ENCODE measurements at regions not wholly inside any gene's neighbourhood (a gene's known extent, or its start where the extent isn't known, plus 50 kb on each side); places are given as distances from the start of the nearest gene placed in this dataset.

DNA sequence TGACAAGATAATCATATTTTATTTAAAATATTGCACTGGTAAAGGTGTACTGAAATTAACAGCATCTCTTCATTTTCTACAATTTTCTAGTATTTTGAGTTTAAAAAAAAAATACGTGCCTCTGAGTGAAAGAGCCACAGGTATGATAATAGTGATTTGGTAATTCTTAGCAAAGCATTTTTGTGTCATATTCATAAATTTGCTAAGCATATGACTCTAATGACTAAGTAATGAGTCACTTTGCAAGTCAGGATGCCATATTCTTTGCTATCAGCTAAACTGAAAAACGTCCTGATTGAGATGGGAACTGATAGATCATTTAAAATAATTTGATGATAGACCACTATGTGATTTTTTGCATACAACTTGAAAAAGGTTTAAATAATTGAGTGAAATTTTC, 136.1 kb upstream of the IRS2 start:
- H3K36me3 ChIP-seq (ENCODE audit: insufficient read depth, low read length) = no peaks in the 10 kb centered on the region
- no peak overlapping the region for H3K4me3 ChIP-seq (ENCODE audit: low read length)
- H3K4me1 ChIP-seq (ENCODE audit: insufficient read depth, low read length) = no peaks in the 10 kb centered on the region
- H3K27me3 ChIP-seq (ENCODE audit: insufficient read depth, low read length) = peaks cover 2% of the 10 kb centered on the region
- no peaks in the 10 kb centered on the region for H3K9me3 ChIP-seq (ENCODE audit: low read length)
- H2AFZ ChIP-seq (ENCODE audit: low read depth, low read length) = no peak overlapping the region

DNA sequence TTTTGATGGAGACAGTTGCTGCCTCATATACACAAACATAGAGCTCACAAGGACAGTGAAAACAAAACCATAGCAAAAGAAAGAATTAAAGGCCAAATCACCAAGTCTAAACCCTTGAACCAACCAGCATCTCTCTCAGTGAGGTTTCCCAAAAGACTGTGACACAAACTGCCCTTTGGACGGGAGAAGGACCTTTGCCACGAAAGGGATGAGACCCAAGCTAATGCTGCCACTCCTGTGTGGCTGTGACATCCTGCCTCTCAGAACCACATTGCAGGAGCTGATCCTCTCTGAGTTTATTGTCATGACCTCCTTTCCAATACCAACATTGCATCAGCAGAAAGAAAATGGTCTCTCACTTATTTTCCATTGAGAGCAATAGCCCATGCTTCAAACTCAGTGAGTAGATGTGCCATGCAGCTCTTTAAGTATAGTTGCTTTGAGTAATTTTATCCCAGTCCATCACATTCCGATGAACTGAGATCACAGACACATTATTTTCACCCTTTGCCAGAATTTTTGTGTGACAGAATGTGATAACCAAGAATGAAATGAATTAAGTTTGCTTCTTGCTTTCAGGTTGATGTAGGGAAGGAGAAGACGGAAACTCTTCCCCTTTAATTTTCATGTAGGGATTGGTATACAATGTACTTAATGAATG, 133.5 kb upstream of the IRS2 start:
- H3K27me3 ChIP-seq (ENCODE audit: insufficient read depth, low read length) = peaks cover 2% of the 10 kb centered on the region
- no peak overlapping the region for H3K4me3 ChIP-seq (ENCODE audit: low read length)
- no peaks in the 10 kb centered on the region for H3K36me3 ChIP-seq (ENCODE audit: insufficient read depth, low read length)
- H3K9me3 ChIP-seq (ENCODE audit: low read length) = no peaks in the 10 kb centered on the region
- no peak overlapping the region for H2AFZ ChIP-seq (ENCODE audit: low read depth, low read length)
- H3K4me1 ChIP-seq (ENCODE audit: insufficient read depth, low read length) = no peaks in the 10 kb centered on the region

DNA sequence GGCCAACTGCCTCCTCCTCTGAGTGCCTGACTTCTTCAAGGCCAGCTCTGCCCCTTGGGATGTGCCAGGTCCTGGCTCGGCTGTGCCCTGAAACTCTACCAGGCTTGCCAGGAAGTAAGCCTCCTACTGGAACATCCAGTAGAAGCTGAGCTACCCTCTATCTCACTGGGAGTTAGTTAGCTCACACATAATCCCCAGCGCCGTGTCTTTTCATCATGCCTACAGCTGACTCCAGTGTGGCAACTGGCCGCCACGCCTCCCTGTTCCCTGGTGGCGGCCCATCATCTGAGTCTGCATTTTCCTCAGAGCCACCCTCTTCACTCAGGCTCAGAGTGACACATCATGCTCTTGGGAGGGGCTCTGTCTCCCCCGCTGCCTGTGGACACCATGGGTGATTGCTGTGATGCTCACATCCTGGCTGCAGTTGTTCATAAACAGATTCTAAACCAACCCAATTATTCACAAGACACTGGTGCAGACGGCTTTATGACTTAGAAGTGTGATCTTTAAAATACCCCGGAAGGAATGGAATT, 131.9 kb upstream of the IRS2 start:
- H3K4me1 ChIP-seq (ENCODE audit: insufficient read depth, low read length) = no peaks in the 10 kb centered on the region
- H3K27me3 ChIP-seq (ENCODE audit: insufficient read depth, low read length) = no peaks in the 10 kb centered on the region
- H2AFZ ChIP-seq (ENCODE audit: low read depth, low read length) = no peak overlapping the region
- H3K36me3 ChIP-seq (ENCODE audit: insufficient read depth, low read length) = no peaks in the 10 kb centered on the region
- H3K4me3 ChIP-seq (ENCODE audit: low read length) = no peak overlapping the region
- no peaks in the 10 kb centered on the region for H3K9me3 ChIP-seq (ENCODE audit: low read length)

DNA sequence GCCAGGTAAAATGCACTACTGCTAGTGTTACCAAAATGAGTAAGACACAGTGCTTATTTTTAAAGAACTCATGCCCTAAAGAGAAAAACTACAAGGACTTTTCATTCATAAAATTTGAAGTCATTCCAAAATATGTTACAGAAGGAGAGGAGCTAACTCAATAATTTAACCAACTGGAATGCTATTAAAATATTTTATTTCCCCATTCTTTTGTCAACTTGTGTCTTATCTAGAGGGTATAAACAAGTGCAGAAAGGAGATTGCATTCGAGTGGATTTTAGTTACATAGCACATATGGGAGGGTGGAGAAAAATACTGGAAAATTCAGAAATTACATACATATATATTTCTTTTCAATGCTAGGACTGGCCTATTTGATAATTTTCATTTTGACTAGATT, 131.0 kb upstream of the IRS2 start:
- no peak overlapping the region for H2AFZ ChIP-seq (ENCODE audit: low read depth, low read length)
- H3K4me1 ChIP-seq (ENCODE audit: insufficient read depth, low read length) = no peaks in the 10 kb centered on the region
- H3K36me3 ChIP-seq (ENCODE audit: insufficient read depth, low read length) = no peaks in the 10 kb centered on the region
- H3K4me3 ChIP-seq (ENCODE audit: low read length) = no peak overlapping the region
- H3K27me3 ChIP-seq (ENCODE audit: insufficient read depth, low read length) = no peaks in the 10 kb centered on the region
- no peaks in the 10 kb centered on the region for H3K9me3 ChIP-seq (ENCODE audit: low read length)

DNA sequence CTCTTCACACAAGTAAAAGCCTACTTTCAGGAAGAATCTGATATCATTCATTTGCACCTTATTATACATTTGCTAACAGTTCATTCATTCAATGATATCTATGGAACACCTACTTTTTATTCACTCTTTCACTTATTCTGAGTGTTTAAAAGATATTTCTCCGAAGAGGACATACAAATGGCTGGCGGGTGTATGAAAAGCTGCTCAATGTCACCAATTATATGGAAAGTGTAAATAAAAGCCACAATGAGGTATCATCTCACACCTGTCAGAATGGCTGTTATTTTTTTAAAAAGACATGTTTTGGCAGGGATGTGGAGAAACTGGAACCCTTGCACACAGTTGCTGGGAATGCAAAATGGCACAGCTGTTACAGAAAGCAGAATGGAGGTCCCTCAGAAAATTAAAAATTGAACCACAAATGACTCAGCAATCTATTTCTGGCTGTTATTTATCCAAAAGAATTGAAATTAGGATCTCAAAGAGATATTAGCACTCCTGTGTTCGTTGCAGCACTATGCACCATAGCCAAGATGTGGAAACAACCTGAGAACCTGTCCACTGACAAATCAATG, 127.6 kb upstream of the IRS2 start:
- peaks cover 4% of the 10 kb centered on the region for H3K27me3 ChIP-seq (ENCODE audit: insufficient read depth, low read length)
- no peaks in the 10 kb centered on the region for H3K9me3 ChIP-seq (ENCODE audit: low read length)
- no peaks in the 10 kb centered on the region for H3K4me1 ChIP-seq (ENCODE audit: insufficient read depth, low read length)
- no peaks in the 10 kb centered on the region for H3K36me3 ChIP-seq (ENCODE audit: insufficient read depth, low read length)
- no peak overlapping the region for H3K4me3 ChIP-seq (ENCODE audit: low read length)
- no peak overlapping the region for H2AFZ ChIP-seq (ENCODE audit: low read depth, low read length)

DNA sequence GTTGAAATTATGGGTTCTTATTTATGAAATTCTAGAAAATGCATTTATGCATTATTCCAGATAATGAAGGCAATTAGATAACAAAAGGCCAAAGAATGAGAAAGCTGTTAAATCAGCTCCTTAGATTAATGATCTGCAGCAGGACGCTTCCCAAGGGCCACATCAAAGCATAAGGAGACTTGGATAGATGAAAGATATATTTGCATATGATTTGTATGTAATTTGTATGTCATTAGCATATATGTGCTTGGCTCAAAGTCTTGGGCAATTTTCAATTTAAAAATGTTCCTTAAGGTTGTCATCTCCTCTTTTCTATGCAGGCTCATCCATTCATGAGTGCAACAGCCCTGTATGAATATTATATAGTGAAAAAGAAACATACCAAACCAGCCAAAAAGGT, 126.8 kb upstream of the IRS2 start:
- no peaks in the 10 kb centered on the region for H3K9me3 ChIP-seq (ENCODE audit: low read length)
- no peak overlapping the region for H3K4me3 ChIP-seq (ENCODE audit: low read length)
- no peak overlapping the region for H2AFZ ChIP-seq (ENCODE audit: low read depth, low read length)
- H3K27me3 ChIP-seq (ENCODE audit: insufficient read depth, low read length) = peaks cover 4% of the 10 kb centered on the region
- no peaks in the 10 kb centered on the region for H3K4me1 ChIP-seq (ENCODE audit: insufficient read depth, low read length)
- no peaks in the 10 kb centered on the region for H3K36me3 ChIP-seq (ENCODE audit: insufficient read depth, low read length)

DNA sequence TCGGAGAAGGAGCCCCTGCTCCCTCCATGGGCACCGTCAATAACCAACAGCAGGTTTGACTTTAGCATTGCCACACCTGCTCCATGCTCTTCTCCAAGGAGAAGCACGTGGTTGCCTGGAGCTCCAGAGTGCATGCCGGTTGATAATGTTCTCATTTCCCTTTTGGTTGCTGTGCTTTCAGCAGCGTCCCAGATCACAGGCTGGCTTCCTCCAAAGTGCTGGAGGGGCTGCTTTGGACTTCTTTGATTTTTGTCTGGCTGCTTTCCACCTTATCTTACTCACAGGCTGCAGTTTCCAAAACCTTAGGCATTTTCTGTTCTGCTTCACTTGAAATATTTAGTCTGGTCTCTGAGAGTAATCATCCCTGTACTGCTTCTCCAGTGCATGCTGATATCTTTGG, 123.8 kb upstream of the IRS2 start:
- H2AFZ ChIP-seq (ENCODE audit: low read depth, low read length) = no peak overlapping the region
- H3K36me3 ChIP-seq (ENCODE audit: insufficient read depth, low read length) = no peaks in the 10 kb centered on the region
- peaks cover 7% of the 10 kb centered on the region for H3K27me3 ChIP-seq (ENCODE audit: insufficient read depth, low read length)
- H3K9me3 ChIP-seq (ENCODE audit: low read length) = no peaks in the 10 kb centered on the region
- no peak overlapping the region for H3K4me3 ChIP-seq (ENCODE audit: low read length)
- no peaks in the 10 kb centered on the region for H3K4me1 ChIP-seq (ENCODE audit: insufficient read depth, low read length)

DNA sequence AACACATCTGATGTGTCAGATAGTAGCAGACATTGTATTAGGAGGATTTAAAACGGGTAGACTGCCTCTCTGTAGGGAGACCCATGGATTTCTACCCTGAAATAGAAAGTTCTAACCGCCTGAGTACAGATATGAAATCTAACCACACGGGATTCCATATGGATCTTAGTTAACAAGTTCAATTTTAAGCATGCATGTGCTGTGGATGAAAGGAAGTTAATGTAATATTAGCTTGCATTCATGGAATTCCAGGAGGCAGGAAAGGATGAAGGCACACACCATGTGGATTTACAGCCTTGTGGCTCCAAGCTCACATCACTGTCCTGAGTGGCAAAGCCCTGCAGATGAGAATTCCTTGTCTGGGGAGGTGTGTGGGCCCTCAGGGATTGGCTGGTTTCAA, 120.6 kb upstream of the IRS2 start:
- Histone ChIP-seq H2AFZ (ENCODE audit: low read depth, low read length) (no peak overlapping the region), H3K36me3 (ENCODE audit: insufficient read depth, low read length) (no peaks in the 10 kb centered on the region), H3K4me3 (ENCODE audit: low read length) (no peak overlapping the region), H3K9me3 (ENCODE audit: low read length) (no peaks in the 10 kb centered on the region), H3K27me3 (ENCODE audit: insufficient read depth, low read length) (peaks cover 5% of the 10 kb centered on the region), H3K4me1 (ENCODE audit: insufficient read depth, low read length) (no peaks in the 10 kb centered on the region)

DNA sequence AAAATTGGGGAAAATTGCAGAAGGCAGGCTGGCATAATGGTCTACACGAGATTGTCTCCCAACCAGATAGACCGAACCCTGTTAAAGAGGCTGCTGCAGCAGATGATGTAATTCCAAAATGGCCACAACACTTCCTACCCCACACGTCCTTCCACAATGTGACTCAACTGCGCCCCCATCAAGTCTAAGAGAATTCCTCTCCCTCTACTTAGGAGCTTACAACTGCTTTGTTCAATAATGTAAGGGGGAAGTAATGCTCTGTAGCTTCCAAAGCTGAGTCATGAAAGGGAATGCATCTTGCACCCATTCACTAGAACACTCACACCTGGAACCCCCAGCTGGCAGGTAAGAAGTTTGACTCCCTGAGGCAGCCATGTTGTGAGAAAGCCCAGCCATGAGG, 117.8 kb upstream of the IRS2 start:
- Histone ChIP-seq H3K27me3 (ENCODE audit: insufficient read depth, low read length) (peaks cover 7% of the 10 kb centered on the region), H3K9me3 (ENCODE audit: low read length) (no peaks in the 10 kb centered on the region), H2AFZ (ENCODE audit: low read depth, low read length) (no peak overlapping the region), H3K4me3 (ENCODE audit: low read length) (no peak overlapping the region), H3K36me3 (ENCODE audit: insufficient read depth, low read length) (no peaks in the 10 kb centered on the region), H3K4me1 (ENCODE audit: insufficient read depth, low read length) (no peaks in the 10 kb centered on the region)

DNA sequence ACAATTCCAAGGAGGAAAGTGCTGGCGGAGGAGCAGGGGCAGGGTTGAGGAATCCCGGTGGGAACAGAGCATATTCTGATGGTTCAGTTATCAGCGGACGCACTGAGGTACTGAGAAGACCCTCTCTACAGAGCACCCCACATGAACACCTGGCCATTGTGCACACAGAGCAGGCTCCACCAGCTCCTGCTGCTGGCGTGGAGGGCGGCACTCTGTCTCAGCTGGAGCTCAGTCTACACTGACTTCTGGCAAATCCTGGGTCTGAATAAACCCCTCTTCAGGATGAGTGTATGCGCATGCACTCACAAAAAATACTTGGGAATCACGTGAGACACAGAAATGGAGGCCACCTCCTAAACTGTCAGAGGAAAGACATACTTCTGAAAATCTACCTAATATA, 114.4 kb upstream of the IRS2 start:
- Histone ChIP-seq H3K4me3 (ENCODE audit: low read length) (no peak overlapping the region), H3K27me3 (ENCODE audit: insufficient read depth, low read length) (peaks cover 7% of the 10 kb centered on the region), H3K36me3 (ENCODE audit: insufficient read depth, low read length) (no peaks in the 10 kb centered on the region), H3K9me3 (ENCODE audit: low read length) (no peaks in the 10 kb centered on the region), H3K4me1 (ENCODE audit: insufficient read depth, low read length) (no peaks in the 10 kb centered on the region), H2AFZ (ENCODE audit: low read depth, low read length) (no peak overlapping the region)

DNA sequence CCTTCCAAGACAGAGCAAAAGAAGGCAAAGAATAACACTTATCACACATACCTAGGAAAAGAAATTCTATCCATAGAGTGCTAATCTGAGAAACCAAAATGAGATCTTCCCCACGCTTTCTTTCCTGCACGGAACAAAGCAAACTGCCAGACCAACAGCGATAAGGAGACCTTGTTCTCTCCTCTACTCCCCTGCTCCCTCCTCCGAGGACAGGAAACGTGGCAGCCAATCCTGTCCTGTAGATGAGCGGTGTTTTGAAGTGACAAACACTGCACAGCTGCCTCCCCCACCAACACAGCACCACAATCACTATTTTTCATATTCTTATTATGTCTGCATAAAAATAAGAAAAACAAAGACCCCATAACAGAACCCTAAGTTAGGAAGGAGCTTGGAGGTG, 113.9 kb upstream of the IRS2 start:
- Histone ChIP-seq H3K36me3 (ENCODE audit: insufficient read depth, low read length) (no peaks in the 10 kb centered on the region), H3K27me3 (ENCODE audit: insufficient read depth, low read length) (peaks cover 5% of the 10 kb centered on the region), H3K4me1 (ENCODE audit: insufficient read depth, low read length) (no peaks in the 10 kb centered on the region), H3K9me3 (ENCODE audit: low read length) (no peaks in the 10 kb centered on the region), H3K4me3 (ENCODE audit: low read length) (no peak overlapping the region), H2AFZ (ENCODE audit: low read depth, low read length) (no peak overlapping the region)

DNA sequence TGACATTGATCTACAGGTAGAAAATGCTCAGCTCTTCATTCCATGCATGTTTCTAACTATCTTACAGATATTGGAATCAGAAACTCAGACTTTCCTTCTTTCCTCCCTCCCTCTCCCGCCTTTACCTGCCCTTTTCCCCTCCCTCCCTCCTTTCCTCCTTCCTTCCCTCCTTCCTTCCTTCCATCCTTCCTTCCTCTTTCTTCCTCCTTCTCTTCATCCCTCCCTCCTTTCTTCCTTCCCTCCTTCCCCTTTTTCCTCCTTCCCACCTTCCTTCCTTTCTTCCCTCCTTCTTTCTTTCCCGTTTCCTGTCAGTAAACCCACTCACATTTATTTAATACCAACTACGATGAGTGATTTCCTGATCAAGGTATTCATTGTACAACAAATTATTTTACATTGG, 113.4 kb upstream of the IRS2 start:
- Histone ChIP-seq H3K4me3 (ENCODE audit: low read length) (no peak overlapping the region), H3K4me1 (ENCODE audit: insufficient read depth, low read length) (no peaks in the 10 kb centered on the region), H3K9me3 (ENCODE audit: low read length) (no peaks in the 10 kb centered on the region), H3K27me3 (ENCODE audit: insufficient read depth, low read length) (peaks cover 5% of the 10 kb centered on the region), H3K36me3 (ENCODE audit: insufficient read depth, low read length) (no peaks in the 10 kb centered on the region), H2AFZ (ENCODE audit: low read depth, low read length) (no peak overlapping the region)

DNA sequence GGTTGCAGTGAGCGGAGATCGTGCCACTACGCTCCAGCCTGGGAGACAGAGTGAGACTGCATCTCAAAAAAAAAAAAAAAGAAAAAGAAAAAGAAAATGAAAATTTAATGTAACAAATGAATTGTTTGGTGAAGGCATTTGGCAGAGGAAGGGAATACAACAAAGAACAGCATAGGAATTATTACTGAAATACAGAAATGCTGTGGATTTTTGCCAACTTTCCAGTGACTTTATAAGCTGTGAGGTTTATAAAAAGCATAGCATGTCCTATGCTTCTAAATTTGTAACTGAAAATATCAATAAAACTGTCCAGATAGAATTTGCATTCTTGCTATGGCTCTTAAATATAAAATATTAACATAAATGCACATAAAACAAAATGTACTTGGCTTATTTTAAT, 112.9 kb upstream of the IRS2 start:
- Histone ChIP-seq H3K36me3 (ENCODE audit: insufficient read depth, low read length) (no peaks in the 10 kb centered on the region), H3K9me3 (ENCODE audit: low read length) (no peaks in the 10 kb centered on the region), H2AFZ (ENCODE audit: low read depth, low read length) (no peak overlapping the region), H3K27me3 (ENCODE audit: insufficient read depth, low read length) (peaks cover 5% of the 10 kb centered on the region), H3K4me1 (ENCODE audit: insufficient read depth, low read length) (no peaks in the 10 kb centered on the region), H3K4me3 (ENCODE audit: low read length) (no peak overlapping the region)

Data from neuron (in vitro differentiated cells).